ENCODE measurements at regions not wholly inside any gene's neighbourhood (a gene's known extent, or its start where the extent isn't known, plus 50 kb on each side); places are given as distances from the start of the nearest gene placed in this dataset.

DNA sequence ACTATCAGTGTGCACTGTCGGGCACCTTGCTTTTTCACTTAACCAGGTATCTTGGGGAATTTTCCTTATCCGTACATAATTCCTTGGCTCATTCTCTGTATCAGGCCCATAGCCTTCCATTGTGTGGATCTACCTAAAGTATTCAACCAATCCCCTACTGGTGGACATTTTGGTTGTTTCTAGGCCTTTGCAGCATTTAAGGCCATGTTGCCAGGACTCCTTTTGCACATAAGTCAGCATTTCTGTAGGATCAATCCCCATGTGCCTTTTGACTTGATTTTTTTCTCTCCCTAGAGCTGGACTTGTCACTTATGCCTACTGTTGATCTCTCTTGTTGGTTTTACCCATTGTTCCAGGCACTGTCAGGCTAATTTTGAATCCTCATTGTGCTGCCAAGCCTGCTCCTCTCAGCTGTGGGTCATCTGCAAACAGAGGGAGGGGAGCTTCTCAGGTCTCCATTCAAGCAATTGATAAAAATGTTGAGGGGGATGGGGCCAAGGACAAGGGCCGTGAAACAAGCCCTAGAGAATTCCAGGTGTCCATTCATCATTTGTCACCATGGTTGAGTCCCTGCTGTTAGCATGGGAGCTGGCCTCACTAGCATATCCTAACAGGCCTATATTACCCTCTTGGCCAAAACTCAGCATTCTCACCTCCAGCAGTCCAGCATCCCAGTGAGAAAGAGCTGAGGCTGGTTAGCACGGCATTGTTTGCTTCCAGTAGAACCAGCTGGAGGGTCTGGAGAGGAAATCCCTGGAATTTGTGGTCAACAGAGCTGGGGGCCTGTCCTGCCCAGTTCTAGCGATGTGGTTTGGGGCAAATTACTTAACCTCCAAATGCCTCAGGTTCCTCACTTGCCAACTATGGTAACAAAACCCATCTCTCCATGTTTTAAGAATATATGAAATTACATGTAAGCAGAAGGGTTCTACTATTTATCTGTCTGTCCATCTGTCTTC lies 178.4 kb downstream of the MRPL14 start:
- no peak for DNase-seq

DNA sequence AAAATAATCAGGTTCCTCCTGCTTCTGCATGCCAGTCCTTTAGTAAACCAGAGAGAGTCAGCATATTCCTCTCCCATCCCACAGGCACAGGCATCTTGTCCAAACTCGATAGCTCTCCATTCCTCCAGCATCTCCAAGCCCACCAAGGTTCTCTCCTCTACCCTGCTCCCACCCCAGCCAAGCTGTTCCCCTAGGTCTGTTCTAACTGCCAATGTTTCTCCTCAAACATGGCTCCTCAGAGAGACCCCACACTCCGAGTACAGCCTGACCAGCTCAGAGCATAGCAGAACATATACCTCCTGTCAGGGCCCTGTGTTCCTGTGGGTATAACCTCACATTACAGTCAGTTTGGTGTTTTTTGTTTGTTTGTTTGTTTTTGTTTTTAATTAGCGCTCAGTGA lies 177.8 kb downstream of the VEGFA start:
- no peak for DNase-seq

DNA sequence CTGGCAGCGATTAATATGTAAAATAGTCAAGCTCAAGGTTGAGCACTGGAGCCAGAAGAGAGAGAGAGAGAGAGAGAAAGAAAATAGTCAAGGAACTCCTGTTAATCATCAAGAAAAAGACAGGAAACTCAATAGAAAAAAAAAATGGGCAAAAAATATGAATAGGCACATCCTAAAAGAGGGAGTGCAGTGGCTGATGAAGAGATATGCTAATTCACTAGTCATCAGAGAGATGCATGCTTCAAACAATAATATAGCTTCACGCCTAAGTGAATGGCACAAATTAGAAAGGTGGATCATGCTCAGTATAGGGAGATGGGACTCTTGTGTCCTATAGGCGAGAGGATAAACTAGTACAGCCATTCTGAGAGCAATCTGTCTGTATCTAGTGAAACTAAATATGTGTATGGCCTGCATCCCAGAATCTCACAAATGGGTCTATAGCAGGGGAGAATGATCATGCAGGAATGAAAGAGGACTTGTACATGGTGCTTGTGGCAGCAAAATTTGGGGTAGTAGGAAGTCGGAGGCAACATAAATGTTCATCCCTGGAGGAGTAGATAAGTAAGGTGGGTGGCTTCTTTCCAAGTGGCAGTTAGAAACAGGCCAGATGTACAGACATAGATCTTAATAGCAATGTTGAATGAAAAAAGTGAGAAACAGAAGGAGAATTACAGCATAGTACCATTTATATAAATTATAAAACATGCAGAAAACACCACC lies 176.8 kb downstream of the VEGFA start:
- DNase-seq = no peak

DNA sequence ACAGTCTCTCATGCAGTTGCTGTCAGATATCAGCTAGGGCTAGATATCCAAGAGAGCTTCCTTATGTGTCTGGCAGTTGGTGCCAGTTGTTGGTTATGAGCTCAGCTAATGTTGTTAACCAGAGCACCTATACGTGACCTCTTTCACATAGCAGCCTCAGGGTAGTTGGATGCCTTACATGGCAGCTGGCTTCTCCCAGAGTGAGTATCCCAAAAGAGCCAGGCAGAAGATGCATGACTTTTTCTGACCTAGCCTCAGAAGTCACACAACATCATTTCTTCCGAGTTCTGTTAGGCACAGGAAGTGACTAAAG lies 175.7 kb downstream of the VEGFA start:
- DNase-seq = no peak

DNA sequence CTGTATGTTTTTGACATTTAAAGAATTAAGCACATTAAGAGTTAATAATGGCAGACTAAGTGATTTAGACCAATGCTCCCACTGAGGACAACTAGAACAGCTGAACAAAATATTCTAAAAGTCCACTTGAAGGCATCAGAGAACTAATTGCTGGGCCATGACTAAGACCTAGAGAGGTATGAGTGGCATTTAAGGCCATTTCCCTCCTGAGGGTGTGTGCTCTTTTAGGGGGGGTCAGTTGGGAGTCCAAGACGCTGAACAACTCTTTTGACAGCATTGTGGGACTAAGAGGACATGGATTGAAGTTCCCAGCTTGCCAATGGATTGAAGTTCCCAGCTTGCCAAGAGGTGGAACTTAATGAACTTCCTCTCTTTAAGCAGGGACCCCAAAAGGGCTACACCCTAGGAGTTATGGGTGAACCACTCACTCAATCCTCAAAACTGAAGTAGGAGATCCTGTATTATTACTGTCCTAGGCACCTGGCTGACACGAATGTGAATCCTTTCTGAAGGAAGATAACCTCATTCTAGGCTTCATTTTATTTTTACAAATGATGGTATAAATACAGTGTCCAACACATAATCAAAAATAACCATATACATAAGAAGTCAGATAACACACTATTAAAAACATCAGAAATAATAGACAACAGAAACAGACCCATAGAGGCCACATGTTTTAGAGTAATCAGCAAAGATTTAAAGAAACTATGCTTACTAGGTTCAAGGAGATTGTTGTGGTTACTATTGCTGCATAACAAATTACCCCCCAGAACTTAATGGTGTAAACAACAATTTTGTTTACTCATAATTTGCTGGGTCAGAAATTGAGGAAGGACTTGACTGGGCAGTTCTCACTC lies 175.1 kb downstream of the VEGFA start:
- no peak for DNase-seq

DNA sequence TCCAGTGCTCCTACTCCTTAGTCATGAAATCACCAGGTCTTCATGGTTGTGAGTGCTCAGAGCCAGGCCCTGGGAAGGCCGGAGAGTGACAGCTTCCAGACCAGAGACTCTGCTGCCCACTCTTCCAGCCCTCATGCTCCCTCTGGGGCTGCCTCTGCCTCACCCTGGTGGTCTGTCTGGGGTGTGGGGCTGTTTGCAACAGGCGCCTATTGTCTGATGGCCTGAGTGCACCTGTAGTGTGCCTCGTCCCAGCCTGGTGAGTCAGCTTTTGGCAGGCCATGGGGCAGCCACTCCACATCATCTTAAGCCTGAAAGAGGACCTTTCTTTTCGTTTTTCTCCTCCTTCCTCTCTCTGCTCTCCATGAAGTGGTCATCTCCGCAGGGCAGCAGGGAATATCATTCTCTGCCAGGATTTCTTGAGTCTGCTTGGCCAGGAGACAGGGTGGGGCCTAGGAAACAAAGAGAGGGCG lies 173.8 kb downstream of the VEGFA start:
- no peak for DNase-seq

DNA sequence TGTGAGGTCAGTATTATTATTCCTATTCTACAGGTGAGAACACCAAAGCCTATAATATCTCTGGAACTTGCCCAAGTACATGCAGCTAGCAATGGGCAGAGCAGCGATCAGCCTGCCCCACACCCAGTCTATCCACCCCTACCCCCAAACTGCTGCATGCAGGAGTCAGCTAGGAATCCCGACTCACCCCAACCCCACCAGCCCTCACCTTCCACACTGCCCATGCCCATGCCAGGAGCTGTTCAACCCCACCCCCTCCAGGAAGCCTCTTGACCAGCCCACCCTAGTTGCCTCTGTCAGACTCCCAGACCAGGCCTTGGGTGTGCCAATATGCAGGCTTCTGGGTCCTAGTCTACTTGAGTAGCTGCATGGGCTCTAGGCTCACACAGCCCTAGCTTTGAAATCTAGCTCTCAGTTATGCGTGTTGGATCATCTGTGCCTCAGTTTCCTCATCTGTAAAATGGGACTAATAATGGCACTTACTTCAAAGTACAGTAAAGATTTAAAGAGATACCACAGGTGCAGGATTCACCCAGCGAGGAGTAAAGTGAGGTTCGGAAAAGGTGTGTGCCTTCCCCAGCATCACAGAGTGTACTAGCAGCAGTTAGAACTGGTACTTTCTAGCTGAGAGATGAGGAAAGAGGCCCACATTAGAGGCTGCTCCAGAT lies 173.2 kb downstream of the VEGFA start:
- DNase-seq = no peak

DNA sequence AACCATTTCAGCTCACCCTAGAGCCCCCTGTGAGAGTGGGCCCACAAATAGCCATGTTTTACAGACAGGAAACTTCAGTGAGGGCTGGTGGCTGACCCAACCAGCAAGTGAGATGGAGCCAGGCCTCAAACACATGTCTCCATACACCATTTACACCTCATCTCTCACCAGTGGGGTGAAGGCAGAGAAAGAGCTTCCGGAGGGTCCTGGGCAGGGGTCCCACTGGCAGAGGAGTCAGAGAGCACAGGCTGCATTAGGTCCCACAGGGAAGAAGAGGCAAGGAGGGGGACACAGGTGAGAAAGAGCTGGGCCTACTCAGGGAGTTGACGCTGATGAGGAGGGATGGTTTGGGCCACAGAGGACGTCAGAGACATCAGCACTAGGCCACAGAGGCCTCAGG lies 172.6 kb downstream of the VEGFA start:
- DNase-seq = no peak

DNA sequence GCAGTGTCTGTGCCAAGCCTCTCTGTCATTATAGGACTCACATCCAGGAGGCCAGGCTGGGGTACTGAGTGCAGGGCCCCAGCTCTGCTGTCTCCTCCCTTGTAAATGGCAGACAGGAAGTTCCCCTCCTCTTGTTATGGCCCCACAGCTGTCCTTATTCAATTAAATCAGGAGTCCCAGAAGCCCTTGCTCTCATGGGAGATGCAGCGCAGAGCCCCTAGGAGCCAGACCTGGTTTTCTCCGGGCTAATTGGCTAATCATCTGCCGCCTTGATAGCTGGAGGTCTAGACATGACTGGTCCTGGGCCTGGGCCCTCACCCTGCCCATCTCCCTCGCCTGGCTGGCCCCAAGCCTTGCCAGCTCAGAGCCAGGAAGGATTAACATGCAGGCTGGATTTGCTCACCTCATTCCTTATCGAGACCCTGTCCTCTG lies 172.0 kb downstream of the VEGFA start:
- no peak for DNase-seq

DNA sequence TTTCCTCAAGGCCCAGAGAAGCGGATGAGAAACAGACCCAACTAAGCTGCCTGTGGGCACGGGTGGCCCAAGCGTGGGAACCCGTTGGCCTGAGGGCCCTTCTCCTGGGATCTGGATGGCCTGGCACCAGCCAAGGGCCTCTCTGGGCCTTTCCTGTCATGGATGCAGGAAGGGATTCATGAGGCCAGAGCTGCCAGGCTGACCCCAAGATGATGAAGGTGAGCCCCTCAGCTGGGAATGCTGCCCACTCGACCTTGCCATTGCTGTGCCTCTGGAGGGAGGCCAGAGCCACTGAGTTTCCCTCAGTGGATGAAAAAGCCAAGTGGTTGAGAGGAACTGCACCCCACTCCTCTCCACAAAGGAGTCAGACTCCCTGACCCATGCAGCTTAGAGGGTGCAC lies 171.2 kb downstream of the VEGFA start:
- DNase-seq = no peak

DNA sequence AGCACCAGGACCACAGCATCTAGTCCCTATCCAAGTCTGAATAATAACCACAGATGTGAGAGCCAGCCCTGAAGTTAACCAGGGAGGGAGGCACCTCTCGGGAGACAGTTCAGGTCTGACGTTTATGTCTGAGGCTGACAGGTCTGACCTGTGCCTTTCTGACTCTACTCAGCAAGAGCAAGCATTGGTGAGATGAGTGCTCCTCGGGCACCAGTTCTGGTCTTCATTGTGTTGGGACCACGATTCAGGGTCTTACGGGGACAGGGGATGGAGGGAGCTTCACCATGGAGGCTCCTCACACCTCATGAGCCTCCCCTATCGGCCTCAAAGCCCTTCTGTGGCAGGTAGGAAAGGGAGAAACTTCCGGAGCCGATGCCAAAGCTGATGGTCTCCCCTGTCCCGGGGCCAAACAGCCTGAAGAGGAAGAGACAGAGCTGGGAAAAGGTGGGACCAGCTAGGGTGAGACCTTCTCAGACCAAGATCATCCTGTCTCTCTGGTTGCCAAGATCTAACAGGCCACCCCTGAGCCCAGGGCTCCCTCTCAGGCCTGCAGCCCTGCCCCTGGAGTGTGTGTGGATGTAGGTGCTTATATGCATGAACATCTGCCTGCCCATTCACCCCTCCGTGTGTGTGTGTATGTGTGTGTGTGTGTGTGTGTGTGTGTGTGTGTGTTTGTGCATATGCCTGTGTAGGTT lies 170.5 kb downstream of the VEGFA start:
- no peak for DNase-seq

DNA sequence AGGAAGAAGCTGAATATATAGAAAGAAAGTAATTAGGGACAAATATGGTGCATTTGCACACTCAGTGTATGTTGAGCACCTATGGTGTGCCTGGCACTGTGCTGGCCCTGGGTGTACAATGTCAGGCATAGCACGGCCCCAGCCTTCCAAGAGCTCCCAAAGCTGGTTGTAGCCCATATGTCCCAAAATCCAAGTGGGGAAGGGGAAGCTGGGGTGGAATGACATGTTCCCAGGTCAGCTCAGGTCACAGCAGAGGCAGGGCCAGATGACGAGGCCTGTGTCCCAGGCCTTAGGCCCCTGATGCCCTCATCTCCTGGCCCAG lies 170.0 kb downstream of the VEGFA start:
- DNase-seq = no peak

DNA sequence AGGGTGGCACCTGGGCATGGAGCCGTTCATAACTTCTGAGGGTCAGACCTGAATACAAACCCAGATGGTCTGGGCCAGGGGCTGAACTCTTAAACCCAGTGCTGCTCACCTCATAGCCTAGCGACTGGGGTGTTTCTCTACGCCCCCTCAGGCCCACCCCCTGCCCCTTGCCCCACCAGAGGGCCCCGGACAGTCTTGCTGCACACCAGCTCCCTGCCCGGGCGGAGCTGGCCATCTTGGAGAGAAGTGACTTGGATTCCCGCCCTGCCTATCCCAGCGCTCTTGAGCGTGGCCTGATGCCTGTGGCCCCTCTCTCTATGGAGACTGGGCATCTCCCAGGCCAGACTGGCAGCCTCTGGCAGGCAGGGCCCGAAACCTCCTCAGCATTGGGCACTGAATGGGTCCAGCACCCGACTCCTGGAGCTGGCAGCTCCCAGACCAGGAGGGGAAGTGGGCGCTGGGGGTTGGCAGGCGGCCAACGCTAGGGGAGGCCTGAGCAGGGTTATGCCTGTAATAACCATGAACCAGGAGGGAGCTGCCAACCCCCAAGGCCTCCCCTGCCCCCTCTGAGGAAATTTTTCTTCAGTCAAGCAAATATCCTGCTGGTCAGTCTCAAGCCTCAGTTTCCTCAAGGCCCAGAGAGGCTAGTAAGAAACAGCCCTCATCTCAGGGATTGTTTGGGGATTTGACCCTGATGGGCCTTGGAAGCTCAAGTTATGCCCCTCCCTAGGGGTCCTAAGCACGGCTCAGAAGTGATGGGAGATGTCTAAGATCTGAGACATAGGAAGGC lies 169.5 kb downstream of the VEGFA start:
- no peak for DNase-seq

DNA sequence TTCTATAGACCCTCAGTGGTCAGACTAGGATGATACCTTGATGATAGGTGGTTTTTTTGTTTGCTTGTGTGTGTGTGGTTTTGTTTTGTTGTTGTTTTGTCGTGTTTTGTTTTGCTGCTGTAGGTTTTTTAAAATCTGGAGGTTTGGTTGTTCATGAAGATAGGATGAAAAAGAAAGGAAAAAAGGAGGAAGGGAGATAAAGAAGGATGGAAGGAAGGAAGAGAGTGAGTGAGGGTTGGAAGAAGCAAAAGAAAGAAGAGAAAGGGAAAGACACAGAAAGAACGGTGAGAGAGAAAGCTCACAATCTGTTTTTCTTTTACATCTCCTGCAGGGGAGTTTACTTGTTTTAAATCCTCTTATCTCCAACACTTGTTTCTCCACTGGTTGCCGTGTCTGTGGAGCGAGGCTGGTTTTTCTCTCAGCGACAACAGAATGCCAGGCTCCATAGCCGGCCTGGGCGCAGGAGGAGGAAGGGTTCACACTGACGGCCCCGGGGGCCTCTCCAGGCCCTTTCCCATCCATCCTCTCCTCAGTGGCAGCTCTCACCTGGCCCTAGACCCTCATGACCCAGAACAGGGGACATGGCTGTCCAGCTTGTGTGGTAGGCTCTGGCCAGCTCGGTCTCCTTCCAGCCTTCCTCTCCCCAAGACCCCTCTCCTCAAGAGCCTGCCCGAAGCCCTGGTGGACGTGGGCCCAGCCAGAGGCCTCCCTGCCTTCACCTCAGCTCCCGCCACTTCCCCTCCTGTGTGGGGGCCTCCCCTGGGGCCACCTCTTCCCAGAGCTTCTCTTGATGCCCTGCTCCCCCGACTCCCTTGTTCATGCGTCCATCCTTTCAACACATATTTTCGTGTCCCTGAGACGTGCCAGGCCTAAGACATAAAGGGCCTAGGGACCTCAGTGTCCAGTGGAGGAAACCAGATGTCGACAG lies 168.4 kb downstream of the VEGFA start:
- DNase-seq = no peak

DNA sequence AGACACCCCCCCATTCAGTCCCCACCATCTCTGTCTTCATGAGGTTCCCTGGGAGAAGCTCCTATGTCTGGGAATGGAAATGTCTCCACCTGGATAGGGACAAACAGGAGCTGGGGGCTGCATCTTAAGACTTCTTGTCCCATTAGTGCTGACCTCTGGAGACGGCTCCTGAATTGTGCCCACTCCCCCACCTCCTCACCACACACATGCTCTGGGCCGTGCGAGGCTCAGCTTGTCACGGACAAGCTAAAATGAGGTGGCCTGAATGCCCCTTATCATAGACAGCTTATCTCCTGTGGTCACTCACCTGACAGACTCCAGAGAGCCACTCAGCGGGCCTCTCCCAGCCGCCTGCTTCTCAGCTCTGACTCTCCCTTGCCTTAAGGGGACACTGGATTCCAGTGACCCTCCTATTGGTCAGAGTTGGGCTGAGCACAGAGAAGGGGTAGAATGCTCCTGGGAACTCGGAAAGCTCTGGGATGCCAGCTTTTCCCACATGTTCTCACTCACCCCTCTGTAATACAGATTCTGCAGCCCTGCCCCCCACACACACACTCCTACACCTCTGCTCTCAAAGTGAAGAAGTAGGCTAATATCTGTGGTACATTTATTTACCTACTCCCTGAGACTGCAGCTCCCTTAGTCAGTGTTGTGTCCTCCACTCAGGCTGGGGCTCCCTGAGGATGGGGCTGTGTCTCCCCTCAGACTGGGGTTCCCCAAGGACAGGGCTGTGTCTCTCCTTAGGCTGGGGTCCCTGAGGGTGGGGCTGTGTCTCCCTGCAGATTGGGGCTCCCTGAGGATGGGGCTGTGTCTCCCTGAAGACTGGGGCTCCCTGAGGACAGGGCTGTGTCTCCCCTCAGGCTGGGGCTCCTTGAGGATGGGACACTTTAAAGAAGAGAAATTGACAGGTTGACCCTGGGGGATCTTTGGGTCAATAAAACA lies 167.5 kb downstream of the VEGFA start:
- no peak for DNase-seq

DNA sequence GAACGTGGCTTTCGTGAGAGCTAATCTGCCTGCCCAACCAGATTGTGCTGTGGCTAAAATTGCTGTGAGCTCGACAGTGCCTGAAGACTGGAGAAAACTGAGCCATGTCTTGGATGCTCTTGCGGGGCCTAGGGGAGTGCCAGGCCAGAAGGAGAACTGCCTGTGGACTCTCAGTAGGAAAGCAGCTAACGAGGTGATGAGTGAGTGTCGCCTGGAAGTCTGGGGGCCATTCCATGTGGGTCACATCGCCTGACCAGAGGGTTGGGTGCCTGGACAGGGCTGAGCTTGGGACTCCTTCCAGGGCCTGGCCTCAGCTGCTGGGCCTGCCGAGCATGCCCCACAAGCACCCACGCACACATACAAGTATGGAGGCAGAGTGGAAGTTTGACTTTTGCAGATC lies 166.5 kb downstream of the VEGFA start:
- no peak for DNase-seq

DNA sequence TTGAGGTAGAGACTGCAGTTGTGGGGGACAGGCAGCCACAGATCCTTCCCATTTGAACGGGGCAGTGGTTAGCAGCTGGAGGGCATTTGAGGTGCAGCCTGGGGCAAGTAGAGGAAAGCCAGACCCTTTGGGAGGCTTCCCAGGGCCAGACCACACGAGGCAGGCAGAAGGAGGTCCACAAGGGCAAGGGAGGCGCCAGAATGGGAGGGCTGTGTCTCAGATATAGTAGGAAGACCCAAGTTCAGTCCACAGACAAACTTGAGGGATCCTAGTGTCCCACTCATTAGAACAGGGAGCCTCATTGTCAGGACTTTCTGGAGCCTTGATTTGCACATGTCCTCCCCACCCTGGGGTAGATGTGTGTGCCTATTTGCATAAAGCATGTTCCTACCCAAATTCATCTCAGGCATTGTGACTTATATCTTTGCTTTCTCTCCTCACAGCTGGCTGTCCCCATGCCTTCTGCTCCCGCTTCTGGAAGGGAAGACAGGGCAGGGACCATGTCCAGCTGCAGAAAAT lies 166.0 kb downstream of the VEGFA start:
- no peak for DNase-seq

Measured in occipital lobe (tissue), 1 donor.